A673 (cell line): ENCODE measurements at regions not wholly inside any gene's neighbourhood (a gene's known extent, or its start where the extent isn't known, plus 50 kb on each side); places are given as distances from the start of the nearest gene placed in this dataset.

Experiments used
- EZH2 ChIP-seq: fragments of 200-600 bp; sonication (generic); IDR thresholded peaks from 2 replicates; pipeline ENCODE4 v1.6.1; 2017; ENCODE audit warnings: borderline replicate concordance, low read depth, mild to moderate bottlenecking, mixed read lengths, antibody characterized with exemption, low read length; ENCODE audit not compliant: poor library complexity, severe bottlenecking
- TF ChIP-seq, protein P1 (sequence below): fragments of 300-800, 200-600 bp; sonication (generic); conservative IDR thresholded peaks from 2 replicates; pipeline ENCODE4 v1.5.1; 2017; ENCODE audit warnings: low read depth, mild to moderate bottlenecking, antibody characterized with exemption, low read length, moderate library complexity, mixed read lengths

DNA sequence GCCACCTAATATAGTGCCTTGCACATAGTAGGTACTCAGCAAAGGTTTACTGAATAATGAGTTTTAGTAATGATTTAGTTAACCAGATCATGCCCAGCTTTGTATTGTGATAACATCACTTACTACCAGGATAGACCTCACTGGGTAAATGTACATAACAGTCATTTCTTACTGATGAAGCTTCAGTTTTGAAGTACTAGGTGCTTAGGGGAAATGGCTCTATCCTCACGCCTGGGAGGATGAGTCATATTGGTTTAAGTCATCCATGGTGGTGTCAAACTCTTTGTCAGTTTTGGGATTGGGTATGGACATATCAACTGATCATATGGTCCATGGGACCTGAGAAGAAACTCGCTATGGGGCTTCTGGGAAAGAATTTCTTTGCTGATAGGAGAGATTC is 90.6 kb upstream of the USP24 start:
- TF ChIP-seq, protein P1, sequence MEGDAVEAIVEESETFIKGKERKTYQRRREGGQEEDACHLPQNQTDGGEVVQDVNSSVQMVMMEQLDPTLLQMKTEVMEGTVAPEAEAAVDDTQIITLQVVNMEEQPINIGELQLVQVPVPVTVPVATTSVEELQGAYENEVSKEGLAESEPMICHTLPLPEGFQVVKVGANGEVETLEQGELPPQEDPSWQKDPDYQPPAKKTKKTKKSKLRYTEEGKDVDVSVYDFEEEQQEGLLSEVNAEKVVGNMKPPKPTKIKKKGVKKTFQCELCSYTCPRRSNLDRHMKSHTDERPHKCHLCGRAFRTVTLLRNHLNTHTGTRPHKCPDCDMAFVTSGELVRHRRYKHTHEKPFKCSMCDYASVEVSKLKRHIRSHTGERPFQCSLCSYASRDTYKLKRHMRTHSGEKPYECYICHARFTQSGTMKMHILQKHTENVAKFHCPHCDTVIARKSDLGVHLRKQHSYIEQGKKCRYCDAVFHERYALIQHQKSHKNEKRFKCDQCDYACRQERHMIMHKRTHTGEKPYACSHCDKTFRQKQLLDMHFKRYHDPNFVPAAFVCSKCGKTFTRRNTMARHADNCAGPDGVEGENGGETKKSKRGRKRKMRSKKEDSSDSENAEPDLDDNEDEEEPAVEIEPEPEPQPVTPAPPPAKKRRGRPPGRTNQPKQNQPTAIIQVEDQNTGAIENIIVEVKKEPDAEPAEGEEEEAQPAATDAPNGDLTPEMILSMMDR: no peak
- TF ChIP-seq EZH2: no peak
